ENCODE measurements at regions not wholly inside any gene's neighbourhood (a gene's known extent, or its start where the extent isn't known, plus 50 kb on each side); places are given as distances from the start of the nearest gene placed in this dataset.
"Not testable (repeated sequence)": the region's sequence is repeated elsewhere in the genome, so short reads cannot be mapped to it uniquely, and the experiment has no call there.

DNA sequence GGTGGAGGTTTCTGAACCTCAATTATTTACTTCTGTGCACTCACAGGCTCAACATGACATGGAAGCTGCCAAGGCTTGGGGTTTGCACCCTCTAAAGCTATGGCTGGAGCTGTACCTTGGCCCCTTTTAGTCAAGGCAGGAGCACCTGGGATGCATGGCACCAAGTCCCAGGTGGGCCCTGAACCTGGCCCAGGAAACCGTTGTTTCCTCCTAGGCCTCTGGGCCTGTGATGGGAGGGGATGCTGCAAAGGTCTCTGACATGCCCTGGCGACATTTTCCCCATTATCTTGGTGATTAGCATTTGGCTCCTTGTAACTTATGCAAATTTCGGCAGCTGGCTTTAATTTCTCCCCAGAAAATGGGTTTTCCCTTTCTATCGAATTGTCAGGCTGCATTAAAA, 726.1 kb upstream of the POU3F4 start:
- no peak for DNase-seq
- no peak overlapping the region for H3K9ac ChIP-seq

GRCh38 chrX:82812902-82813301, 695.2 kb upstream of the POU3F4 start:
- WGBS (ENCODE audit: low lambda C conversion rate) = 5% methylated on average over 5 of the region's 5 CpGs
- CTCF ChIA-PET; H3K36me3 ChIP-seq (replicated peaks in 1 of 2; ENCODE audit: control insufficient read depth in 1 of 2, insufficient read depth in 2 of 2, low read length in 1 of 2): not testable (repeated sequence)

More for the DNA sequence above, 726.1 kb upstream of the POU3F4 start:
- H3K27ac ChIP-seq (ENCODE audit: low read depth in 2 of 2, low read length in 1 of 2) = no peak overlapping the region
- H3K36me3 ChIP-seq (replicated peaks in 1 of 2; ENCODE audit: control insufficient read depth in 1 of 2, insufficient read depth in 2 of 2, low read length in 1 of 2) = no peaks in the 10 kb centered on the region
- POLR2A ChIA-PET = no interaction called here
- CTCF ChIA-PET = no interaction called here
- no peaks in the 10 kb centered on the region for H3K9me3 ChIP-seq
- H2AFZ ChIP-seq (ENCODE audit: low read depth) = no peak overlapping the region
- H3F3A ChIP-seq (replicated peaks; ENCODE audit: insufficient read depth) = no peaks in the 10 kb centered on the region
- no peaks in the 10 kb centered on the region for H4K20me1 ChIP-seq (ENCODE audit: insufficient read depth)
- no peaks in the 10 kb centered on the region for H3K27me3 ChIP-seq (ENCODE audit: insufficient read depth)
- no peak overlapping the region for H3K4me3 ChIP-seq (ENCODE audit: low read depth in 2 of 2, low read length in 1 of 2)
- H3K4me2 ChIP-seq = no peak overlapping the region
- TF ChIP-seq GATA2 (CRISPR knock-in tag; IDR thresholded peaks at IDR 0.05) (no peak), RFX5 (IDR thresholded peaks at IDR 0.05; ENCODE audit: low read length) (no peak)
- H3K79me2 ChIP-seq (ENCODE audit: insufficient read depth) = no peaks in the 10 kb centered on the region
- no peaks in the 10 kb centered on the region for H3K4me1 ChIP-seq (ENCODE audit: control insufficient read depth in 1 of 2, insufficient read depth in 2 of 2, low read depth in 1 of 2, low read length in 1 of 2)
- WGBS (ENCODE audit: low lambda C conversion rate) = 0% methylated on average over 3 of the region's 4 CpGs
- H3K9me2 ChIP-seq = no peaks in the 10 kb centered on the region

GRCh38 chrX:82813671-82814078, 694.4 kb upstream of the POU3F4 start:
- H3K4me1 ChIP-seq (ENCODE audit: control insufficient read depth in 1 of 2, insufficient read depth in 2 of 2, low read depth in 1 of 2, low read length in 1 of 2) = no peaks in the 10 kb centered on the region
- H3K36me3 ChIP-seq (replicated peaks in 1 of 2; ENCODE audit: control insufficient read depth in 1 of 2, insufficient read depth in 2 of 2, low read length in 1 of 2) = no peaks in the 10 kb centered on the region
- ChIA-PET CTCF (no interaction called here), POLR2A (no interaction called here)
- H3K4me2 ChIP-seq = no peak overlapping the region
- H3K9me3 ChIP-seq = no peaks in the 10 kb centered on the region
- H3K27me3 ChIP-seq (ENCODE audit: insufficient read depth) = no peaks in the 10 kb centered on the region
- 5% methylated on average over 1 of the region's 1 CpG for WGBS (ENCODE audit: low lambda C conversion rate)
- H2AFZ ChIP-seq (ENCODE audit: low read depth) = no peak overlapping the region
- no peaks in the 10 kb centered on the region for H3F3A ChIP-seq (replicated peaks; ENCODE audit: insufficient read depth)
- no peak for TF ChIP-seq RXRA (IDR thresholded peaks at IDR 0.05; ENCODE audit: borderline replicate concordance, low read depth)
- TF ChIP-seq RFX5 (IDR thresholded peaks at IDR 0.05; ENCODE audit: low read length) = no peak
- no peak for TF ChIP-seq MAX (IDR thresholded peaks at IDR 0.05; ENCODE audit: low read depth)
- TF ChIP-seq EP300 (IDR thresholded peaks at IDR 0.05; ENCODE audit: borderline replicate concordance in 1 of 2, low read depth in 1 of 2, low read length in 1 of 2) = no peak
- TF ChIP-seq TEAD4 (IDR thresholded peaks at IDR 0.05; ENCODE audit: borderline replicate concordance, insufficient read depth) = no peak
- TF ChIP-seq TCF12 (IDR thresholded peaks at IDR 0.05) = no peak
- no peak for TF ChIP-seq TAF1 (IDR thresholded peaks at IDR 0.05; ENCODE audit: borderline replicate concordance, low read depth, low read length)
- no peak for TF ChIP-seq USF1 (IDR thresholded peaks at IDR 0.05; ENCODE audit: borderline replicate concordance, low read depth)
- no peak for TF ChIP-seq NRF1 (IDR thresholded peaks at IDR 0.05; ENCODE audit: low read depth, low read length)
- no peak for TF ChIP-seq CHD2 (IDR thresholded peaks at IDR 0.05; ENCODE audit: low read length, partially characterized antibody)
- TF ChIP-seq, protein P1, sequence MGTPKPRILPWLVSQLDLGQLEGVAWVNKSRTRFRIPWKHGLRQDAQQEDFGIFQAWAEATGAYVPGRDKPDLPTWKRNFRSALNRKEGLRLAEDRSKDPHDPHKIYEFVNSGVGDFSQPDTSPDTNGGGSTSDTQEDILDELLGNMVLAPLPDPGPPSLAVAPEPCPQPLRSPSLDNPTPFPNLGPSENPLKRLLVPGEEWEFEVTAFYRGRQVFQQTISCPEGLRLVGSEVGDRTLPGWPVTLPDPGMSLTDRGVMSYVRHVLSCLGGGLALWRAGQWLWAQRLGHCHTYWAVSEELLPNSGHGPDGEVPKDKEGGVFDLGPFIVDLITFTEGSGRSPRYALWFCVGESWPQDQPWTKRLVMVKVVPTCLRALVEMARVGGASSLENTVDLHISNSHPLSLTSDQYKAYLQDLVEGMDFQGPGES (IDR thresholded peaks at IDR 0.05; ENCODE audit: low read depth, low read length) = no peak
- TF ChIP-seq MXI1 (IDR thresholded peaks at IDR 0.05; ENCODE audit: low read depth, low read length) = no peak
- no peak for TF ChIP-seq CTCF (IDR thresholded peaks at IDR 0.05)
- no peak for TF ChIP-seq PBX3 (IDR thresholded peaks at IDR 0.05)
- no peak for TF ChIP-seq YY1 (IDR thresholded peaks at IDR 0.05; ENCODE audit: low read depth)
- no peak for TF ChIP-seq NFIC (IDR thresholded peaks at IDR 0.05; ENCODE audit: borderline replicate concordance)
- no peak overlapping the region for H3K27ac ChIP-seq (ENCODE audit: low read depth in 2 of 2, low read length in 1 of 2)
- no peaks in the 10 kb centered on the region for H3K79me2 ChIP-seq (ENCODE audit: insufficient read depth)
- no peaks in the 10 kb centered on the region for H4K20me1 ChIP-seq (ENCODE audit: insufficient read depth)
- H3K9ac ChIP-seq = no peak overlapping the region
- no peak overlapping the region for H3K4me3 ChIP-seq (ENCODE audit: low read depth in 2 of 2, low read length in 1 of 2)
- no peak for DNase-seq
- no peaks in the 10 kb centered on the region for H3K9me2 ChIP-seq

More at GRCh38 chrX:82812902-82813301, 695.2 kb upstream of the POU3F4 start:
- H2AFZ ChIP-seq (ENCODE audit: low read depth); H3F3A ChIP-seq (replicated peaks; ENCODE audit: insufficient read depth); H3K79me2 ChIP-seq (ENCODE audit: insufficient read depth); H3K4me3 ChIP-seq (ENCODE audit: low read depth in 2 of 2, low read length in 1 of 2); POLR2A ChIA-PET; H3K9me3 ChIP-seq; H3K9me2 ChIP-seq; H4K20me1 ChIP-seq (ENCODE audit: insufficient read depth); H3K27ac ChIP-seq (ENCODE audit: low read depth in 2 of 2, low read length in 1 of 2); H3K27me3 ChIP-seq (ENCODE audit: insufficient read depth); H3K4me1 ChIP-seq (ENCODE audit: control insufficient read depth in 1 of 2, insufficient read depth in 2 of 2, low read depth in 1 of 2, low read length in 1 of 2); H3K9ac ChIP-seq; H3K4me2 ChIP-seq; DNase-seq: not testable (repeated sequence)

Data from SK-N-SH (cell line).